ENCODE measurements at regions not wholly inside any gene's neighbourhood (a gene's known extent, or its start where the extent isn't known, plus 50 kb on each side); places are given as distances from the start of the nearest gene placed in this dataset.

GRCh38 chr2:76274160-76274559, 563.4 kb upstream of the GCFC2 start:
- TF ChIP-seq CTCF (IDR thresholded peaks at IDR 0.05), result no peak
- Histone ChIP-seq H3K4me2 (ENCODE audit: low read length) (no peak overlapping the region), H3K4me3 (ENCODE audit: low read depth, low read length) (no peak overlapping the region), H3K9ac (no peak overlapping the region), H3K36me3 (ENCODE audit: control insufficient read depth, insufficient read depth, low read length) (no peaks in the 10 kb centered on the region), H3K27ac (no peak overlapping the region), H3K9me3 (ENCODE audit: control insufficient read depth, low read length) (no peaks in the 10 kb centered on the region), H3K27me3 (ENCODE audit: control insufficient read depth, insufficient read depth, low read length) (no peaks in the 10 kb centered on the region), H2AFZ (no peak overlapping the region), H3K79me2 (no peaks in the 10 kb centered on the region), H3K4me1 (no peaks in the 10 kb centered on the region)

- no peak overlapping the region for H3K27ac ChIP-seq
- no peak for TF ChIP-seq CTCF (IDR thresholded peaks at IDR 0.05)
- no peak overlapping the region for H3K4me3 ChIP-seq (ENCODE audit: low read depth, low read length)
- H3K9ac ChIP-seq, result no peak overlapping the region
- H3K27me3 ChIP-seq (ENCODE audit: control insufficient read depth, insufficient read depth, low read length), result no peaks in the 10 kb centered on the region
- H3K9me3 ChIP-seq (ENCODE audit: control insufficient read depth, low read length), result no peaks in the 10 kb centered on the region
- H3K4me2 ChIP-seq (ENCODE audit: low read length), result no peak overlapping the region
- H2AFZ ChIP-seq, result no peak overlapping the region
- H3K79me2 ChIP-seq, result no peaks in the 10 kb centered on the region
- H3K4me1 ChIP-seq, result no peaks in the 10 kb centered on the region
- no peaks in the 10 kb centered on the region for H3K36me3 ChIP-seq (ENCODE audit: control insufficient read depth, insufficient read depth, low read length)
Observed at GRCh38 chr2:76270096-76270710, 559.5 kb upstream of the GCFC2 start.

- TF ChIP-seq CTCF (IDR thresholded peaks at IDR 0.05), result no peak
- Histone ChIP-seq H3K4me1 (no peaks in the 10 kb centered on the region), H3K4me3 (ENCODE audit: low read depth, low read length) (no peak overlapping the region), H3K36me3 (ENCODE audit: control insufficient read depth, insufficient read depth, low read length) (no peaks in the 10 kb centered on the region), H3K27ac (no peak overlapping the region), H3K9ac (no peak overlapping the region), H3K9me3 (ENCODE audit: control insufficient read depth, low read length) (no peaks in the 10 kb centered on the region), H3K27me3 (ENCODE audit: control insufficient read depth, insufficient read depth, low read length) (no peaks in the 10 kb centered on the region), H3K79me2 (no peaks in the 10 kb centered on the region), H2AFZ (peak overlapping the region; percentile 5), H3K4me2 (ENCODE audit: low read length) (no peak overlapping the region)
Observed at GRCh38 chr2:76268902-76269620, 558.3 kb upstream of the GCFC2 start.

GRCh38 chr2:76268484-76268883, 557.8 kb upstream of the GCFC2 start:
- Histone ChIP-seq H3K4me1 (no peaks in the 10 kb centered on the region), H3K36me3 (ENCODE audit: control insufficient read depth, insufficient read depth, low read length) (no peaks in the 10 kb centered on the region), H3K4me2 (ENCODE audit: low read length) (no peak overlapping the region), H3K79me2 (no peaks in the 10 kb centered on the region), H3K9ac (no peak overlapping the region), H2AFZ (no peak overlapping the region), H3K4me3 (ENCODE audit: low read depth, low read length) (no peak overlapping the region), H3K27ac (no peak overlapping the region), H3K27me3 (ENCODE audit: control insufficient read depth, insufficient read depth, low read length) (no peaks in the 10 kb centered on the region), H3K9me3 (ENCODE audit: control insufficient read depth, low read length) (no peaks in the 10 kb centered on the region)
- no peak for TF ChIP-seq CTCF (IDR thresholded peaks at IDR 0.05)

- Histone ChIP-seq H2AFZ (no peak overlapping the region), H3K9ac (no peak overlapping the region), H3K9me3 (ENCODE audit: control insufficient read depth, low read length) (no peaks in the 10 kb centered on the region), H3K27ac (no peak overlapping the region), H3K4me2 (ENCODE audit: low read length) (no peak overlapping the region), H3K36me3 (ENCODE audit: control insufficient read depth, insufficient read depth, low read length) (no peaks in the 10 kb centered on the region), H3K79me2 (no peaks in the 10 kb centered on the region), H3K4me1 (no peaks in the 10 kb centered on the region), H3K27me3 (ENCODE audit: control insufficient read depth, insufficient read depth, low read length) (no peaks in the 10 kb centered on the region), H3K4me3 (ENCODE audit: low read depth, low read length) (no peak overlapping the region)
- no peak for TF ChIP-seq CTCF (IDR thresholded peaks at IDR 0.05)
Observed at GRCh38 chr2:76257802-76258201, 547.1 kb upstream of the GCFC2 start.
